Right atrium auricular region (tissue), 2 donors: ENCODE measurements at regions not wholly inside any gene's neighbourhood (a gene's known extent, or its start where the extent isn't known, plus 50 kb on each side); places are given as distances from the start of the nearest gene placed in this dataset.

ENCODE experiments used
- DNase-seq: peaks from one replicate; pipeline ENCODE4 v3.0.0-alpha.2; 2019; ENCODE audit warnings: low spot score
- H3K27ac ChIP-seq, 2 donors: fragments of 200-600 bp; sonication (generic); 1 replicate in 1 of 2; 2 replicates in 1 of 2; pipeline ENCODE4 v1.5.1; 2016 to 2019
- H3K27me3 ChIP-seq, 2 donors: fragments of 200-600 bp; sonication (generic); one replicate each; pipeline versions ENCODE4 v1.5.1 to v1.6.0; 2017 to 2019
- H3K36me3 ChIP-seq: fragments of 200-600 bp; sonication (generic); one replicate; pipeline ENCODE4 v1.5.1; 2016
- H3K4me1 ChIP-seq, 2 donors: fragments of 200-600 bp; sonication (generic); one replicate each; pipeline versions ENCODE4 v1.5.1 to v1.6.0; 2017 to 2019
- H3K4me3 ChIP-seq, 2 donors: fragments of 200-600 bp; sonication (generic); 1 replicate in 1 of 2; 2 replicates in 1 of 2; pipeline ENCODE4 v1.5.1; 2017 to 2019; ENCODE audit warnings: mild to moderate bottlenecking in 1 of 2, moderate library complexity in 1 of 2
- H3K9me3 ChIP-seq, 2 donors: fragments of 200-600 bp; sonication (generic); one replicate each; pipeline ENCODE4 v1.5.1; 2019
- CTCF ChIP-seq, 2 donors: fragments of 200-600 bp; sonication (generic); IDR thresholded peaks; one replicate each; pipeline ENCODE4 v1.5.1; 2019; ENCODE audit warnings: antibody characterized with exemption in 2 of 2

GRCh38 chr6:168381726-168382458, 59.1 kb upstream of the SMOC2 start:
- no peaks in the 10 kb centered on the region for H3K36me3 ChIP-seq
- H3K27ac ChIP-seq = no peak overlapping the region
- H3K27me3 ChIP-seq = no peaks in the 10 kb centered on the region
- TF ChIP-seq CTCF (IDR thresholded peaks at IDR 0.05) = no peak
- no peak for DNase-seq
- no peaks in the 10 kb centered on the region for H3K9me3 ChIP-seq
- H3K4me3 ChIP-seq = no peak overlapping the region
- H3K4me1 ChIP-seq = peaks cover 0 to 4% of the 10 kb centered on the region in 2 donors

GRCh38 chr6:168383062-168383854, 57.7 kb upstream of the SMOC2 start:
- H3K27ac ChIP-seq = no peak overlapping the region
- H3K4me3 ChIP-seq = no peak overlapping the region
- H3K36me3 ChIP-seq = no peaks in the 10 kb centered on the region
- no peak for TF ChIP-seq CTCF (IDR thresholded peaks at IDR 0.05)
- H3K27me3 ChIP-seq = no peaks in the 10 kb centered on the region
- no peak for DNase-seq
- no peaks in the 10 kb centered on the region for H3K4me1 ChIP-seq
- H3K9me3 ChIP-seq = no peaks in the 10 kb centered on the region

GRCh38 chr6:168384045-168385036, 56.6 kb upstream of the SMOC2 start:
- no peaks in the 10 kb centered on the region for H3K9me3 ChIP-seq
- no peaks in the 10 kb centered on the region for H3K36me3 ChIP-seq
- peak overlapping the region; percentile 4 to 46 for H3K27ac ChIP-seq
- H3K27me3 ChIP-seq = no peaks in the 10 kb centered on the region
- H3K4me1 ChIP-seq = no peaks in the 10 kb centered on the region
- no peak overlapping the region for H3K4me3 ChIP-seq
- no peak for DNase-seq
- no peak for TF ChIP-seq CTCF (IDR thresholded peaks at IDR 0.05)

- no peak for DNase-seq
- H3K4me1 ChIP-seq = no peaks in the 10 kb centered on the region
- no peaks in the 10 kb centered on the region for H3K9me3 ChIP-seq
- H3K36me3 ChIP-seq = no peaks in the 10 kb centered on the region
- H3K27ac ChIP-seq = peak overlapping the region; percentile 4 to 16
- TF ChIP-seq CTCF (IDR thresholded peaks at IDR 0.05) = no peak
- no peaks in the 10 kb centered on the region for H3K27me3 ChIP-seq
- H3K4me3 ChIP-seq = no peak overlapping the region
These were observed 55.8 kb upstream of the SMOC2 start for GRCh38 chr6:168385037-168385759.
